GM18909 (cell line): ENCODE measurements at regions not wholly inside any gene's neighbourhood (a gene's known extent, or its start where the extent isn't known, plus 50 kb on each side); places are given as distances from the start of the nearest gene placed in this dataset.
"Not testable (repeated sequence)": the region's sequence is repeated elsewhere in the genome, so short reads cannot be mapped to it uniquely, and the experiment has no call there.

Experiments
- ATAC-seq: cut with Tn5 transposase; IDR thresholded peaks from one replicate; pipeline ENCODE4 v1.9.1; 2021; ENCODE audit warnings: mild to moderate bottlenecking; ENCODE audit not compliant: unreplicated experiment, poor library complexity

- ATAC-seq = no peak
Measured at GRCh38 chr11:97607291-97608000, 1217.6 kb downstream of the JRKL start.

- ATAC-seq = no peak
Measured at GRCh38 chr11:97610000-97610399, 1220.2 kb downstream of the JRKL start.

- ATAC-seq = no peak
Measured at GRCh38 chr11:97610854-97611253, 1221.0 kb downstream of the JRKL start.

- no peak for ATAC-seq
Measured at GRCh38 chr11:97611345-97611744, 1221.5 kb downstream of the JRKL start.

- no peak for ATAC-seq
Measured at GRCh38 chr11:97614606-97615005, 1224.8 kb downstream of the JRKL start.

GRCh38 chr11:97615546-97615945 lies 1225.7 kb downstream of the JRKL start:
- no peak for ATAC-seq

- no peak for ATAC-seq
Measured at GRCh38 chr11:97617031-97617430, 1227.2 kb downstream of the JRKL start.

- ATAC-seq = no peak
Measured at GRCh38 chr11:97620007-97620406, 1230.2 kb downstream of the JRKL start.

GRCh38 chr11:97621282-97621681 lies 1231.5 kb downstream of the JRKL start:
- ATAC-seq = no peak

- ATAC-seq = no peak
Measured at GRCh38 chr11:97622795-97623194, 1233.0 kb downstream of the JRKL start.

GRCh38 chr11:97636741-97637140 lies 1246.9 kb downstream of the JRKL start:
- not testable (repeated sequence) for ATAC-seq

- no peak for ATAC-seq
Measured at GRCh38 chr11:97637701-97638100, 1247.9 kb downstream of the JRKL start.

GRCh38 chr11:97638641-97639224 lies 1248.9 kb downstream of the JRKL start:
- no peak for ATAC-seq

- ATAC-seq = no peak
Measured at GRCh38 chr11:97641988-97642387, 1252.2 kb downstream of the JRKL start.

GRCh38 chr11:97645736-97646135 lies 1255.9 kb downstream of the JRKL start:
- no peak for ATAC-seq

GRCh38 chr11:97656356-97656755 lies 1266.5 kb downstream of the JRKL start:
- ATAC-seq = no peak

- ATAC-seq = no peak
Measured at GRCh38 chr11:97657852-97658251, 1268.0 kb downstream of the JRKL start.

- no peak for ATAC-seq
Measured at GRCh38 chr11:97667057-97667456, 1277.2 kb downstream of the JRKL start.

- no peak for ATAC-seq
Measured at GRCh38 chr11:97683733-97684132, 1293.9 kb downstream of the JRKL start.

GRCh38 chr11:97684486-97685439 lies 1295.0 kb downstream of the JRKL start:
- ATAC-seq = no peak

- ATAC-seq = no peak
Measured at GRCh38 chr11:97685695-97686094, 1295.9 kb downstream of the JRKL start.
